ENCODE measurements at regions not wholly inside any gene's neighbourhood (a gene's known extent, or its start where the extent isn't known, plus 50 kb on each side); places are given as distances from the start of the nearest gene placed in this dataset.

- TF ChIP-seq YY1 (IDR thresholded peaks at IDR 0.05; ENCODE audit: insufficient read depth, insufficient read length) = no peak
- no peak for TF ChIP-seq ZNF274 (IDR thresholded peaks at IDR 0.05; ENCODE audit: low read depth, low read length)
These were observed 71.3 kb upstream of the VWC2 start for GRCh38 chr7:49702099-49702498.
